ENCODE measurements at regions not wholly inside any gene's neighbourhood (a gene's known extent, or its start where the extent isn't known, plus 50 kb on each side); places are given as distances from the start of the nearest gene placed in this dataset.

- TF ChIP-seq ZFP30 (CRISPR knock-in tag; IDR thresholded peaks at IDR 0.05) (no peak), POU6F1 (CRISPR knock-in tag; IDR thresholded peaks at IDR 0.05; ENCODE audit: borderline replicate concordance, low read depth) (no peak), PATZ1 (CRISPR knock-in tag; IDR thresholded peaks at IDR 0.05; ENCODE audit: borderline replicate concordance) (no peak), RARB (CRISPR knock-in tag; IDR thresholded peaks at IDR 0.05) (no peak), ZC3H10 (CRISPR knock-in tag; IDR thresholded peaks at IDR 0.05) (no peak), ARNTL (CRISPR knock-in tag; IDR thresholded peaks at IDR 0.05; ENCODE audit: borderline replicate concordance, low read depth) (no peak), ZFP3 (CRISPR knock-in tag; IDR thresholded peaks at IDR 0.05) (no peak), ZNF8 (CRISPR knock-in tag; IDR thresholded peaks at IDR 0.05) (no peak), OSR1 (CRISPR knock-in tag; IDR thresholded peaks at IDR 0.05) (no peak), BACH2 (CRISPR knock-in tag; IDR thresholded peaks at IDR 0.05; ENCODE audit: borderline replicate concordance) (no peak)
Observed at GRCh38 chr5:124561451-124561850, 185.0 kb downstream of the ZNF608 start.
